Mammary epithelial cell (primary cell): ENCODE measurements at regions not wholly inside any gene's neighbourhood (a gene's known extent, or its start where the extent isn't known, plus 50 kb on each side); places are given as distances from the start of the nearest gene placed in this dataset.

ENCODE experiments used
- EZH2 ChIP-seq: IDR thresholded peaks from 2 replicates; pipeline ENCODE4 v1.6.1; 2012; ENCODE audit warnings: low read length, inconsistent platforms, borderline replicate concordance
- TF ChIP-seq, protein P1 (sequence below), 2 donors: IDR thresholded peaks in 1 of 2; conservative IDR thresholded peaks in 1 of 2; 2 replicates each; pipeline ENCODE4 v1.5.1; 2011 to 2012; ENCODE audit warnings: inconsistent platforms in 2 of 2, low read length in 2 of 2, mild to moderate bottlenecking in 2 of 2, control low read depth in 1 of 2, low read depth in 1 of 2; ENCODE audit not compliant: insufficient read depth in 1 of 2; ENCODE audit errors: extremely low read depth in 1 of 2

DNA sequence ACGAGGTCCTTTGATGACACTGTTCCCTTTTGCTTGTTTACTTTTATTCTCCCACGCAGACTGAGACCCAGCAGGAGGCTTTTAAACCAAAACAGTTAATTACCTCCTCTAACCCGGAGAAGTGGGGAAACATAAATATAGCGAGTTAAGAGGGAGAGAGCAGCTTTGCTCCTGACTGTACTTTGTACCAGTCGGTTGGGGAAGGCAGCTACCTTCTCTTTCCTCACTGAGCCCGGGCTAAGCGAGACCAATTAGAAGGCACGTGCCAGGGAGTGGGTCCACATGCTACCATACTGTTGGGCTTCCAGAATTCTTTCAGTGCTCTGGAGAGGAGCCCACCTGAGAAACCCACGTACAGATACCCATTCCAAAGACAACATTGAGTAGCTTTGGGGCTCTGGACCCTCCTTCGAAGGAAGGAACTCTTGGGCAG, 124.2 kb downstream of the ZIC5 start:
- TF ChIP-seq, protein P1, sequence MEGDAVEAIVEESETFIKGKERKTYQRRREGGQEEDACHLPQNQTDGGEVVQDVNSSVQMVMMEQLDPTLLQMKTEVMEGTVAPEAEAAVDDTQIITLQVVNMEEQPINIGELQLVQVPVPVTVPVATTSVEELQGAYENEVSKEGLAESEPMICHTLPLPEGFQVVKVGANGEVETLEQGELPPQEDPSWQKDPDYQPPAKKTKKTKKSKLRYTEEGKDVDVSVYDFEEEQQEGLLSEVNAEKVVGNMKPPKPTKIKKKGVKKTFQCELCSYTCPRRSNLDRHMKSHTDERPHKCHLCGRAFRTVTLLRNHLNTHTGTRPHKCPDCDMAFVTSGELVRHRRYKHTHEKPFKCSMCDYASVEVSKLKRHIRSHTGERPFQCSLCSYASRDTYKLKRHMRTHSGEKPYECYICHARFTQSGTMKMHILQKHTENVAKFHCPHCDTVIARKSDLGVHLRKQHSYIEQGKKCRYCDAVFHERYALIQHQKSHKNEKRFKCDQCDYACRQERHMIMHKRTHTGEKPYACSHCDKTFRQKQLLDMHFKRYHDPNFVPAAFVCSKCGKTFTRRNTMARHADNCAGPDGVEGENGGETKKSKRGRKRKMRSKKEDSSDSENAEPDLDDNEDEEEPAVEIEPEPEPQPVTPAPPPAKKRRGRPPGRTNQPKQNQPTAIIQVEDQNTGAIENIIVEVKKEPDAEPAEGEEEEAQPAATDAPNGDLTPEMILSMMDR (conservative IDR thresholded peaks at IDR 0.05 in 1 of 2, IDR thresholded peaks at IDR 0.05 in 1 of 2; ENCODE audit: extremely low read depth in 1 of 2, insufficient read depth in 1 of 2, low read depth in 1 of 2, low read length in 2 of 2): no peak
- TF ChIP-seq EZH2: no peak
